ENCODE measurements at regions not wholly inside any gene's neighbourhood (a gene's known extent, or its start where the extent isn't known, plus 50 kb on each side); places are given as distances from the start of the nearest gene placed in this dataset.

GRCh38 chr6:53744321-53744720 is 50.5 kb upstream of the LRRC1 start:
- DNase-seq = no peak

DNA sequence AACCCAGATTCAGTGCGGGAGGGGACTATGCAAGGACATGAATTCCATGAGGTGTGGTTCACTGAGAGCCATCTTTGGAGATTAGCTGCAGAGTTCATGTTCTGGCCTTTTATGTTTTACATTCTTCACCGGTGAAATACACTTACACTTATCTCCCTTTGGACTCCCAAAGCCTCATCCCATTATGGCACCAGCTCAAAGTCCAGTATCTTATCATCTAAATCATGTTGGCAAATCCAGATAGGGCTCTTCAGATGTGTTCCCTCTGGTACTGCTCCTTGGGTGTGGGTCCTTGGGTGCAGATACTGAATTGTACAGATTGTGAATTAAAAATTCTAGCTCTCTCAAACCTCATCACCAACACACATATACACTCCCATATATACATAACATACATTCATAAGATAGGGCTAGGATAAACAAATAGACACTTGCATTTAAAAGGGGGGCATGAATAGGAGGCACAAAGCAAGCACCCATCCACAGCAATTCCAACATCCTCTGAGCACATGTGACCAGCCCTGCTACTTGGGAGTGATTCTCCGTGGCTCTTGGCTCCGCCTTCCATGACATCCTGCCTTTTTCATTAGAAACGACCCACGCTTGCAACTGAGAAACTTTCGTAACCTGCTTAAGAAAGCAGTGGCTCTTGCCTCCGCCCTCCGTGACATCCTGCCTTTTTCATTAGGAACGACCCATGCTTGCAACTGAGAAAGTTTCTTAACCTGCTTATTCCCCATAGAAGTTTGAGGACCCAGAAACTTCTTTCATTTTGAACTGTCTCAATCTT is 53.6 kb upstream of the LRRC1 start:
- DNase-seq = peak; percentile 15

DNA sequence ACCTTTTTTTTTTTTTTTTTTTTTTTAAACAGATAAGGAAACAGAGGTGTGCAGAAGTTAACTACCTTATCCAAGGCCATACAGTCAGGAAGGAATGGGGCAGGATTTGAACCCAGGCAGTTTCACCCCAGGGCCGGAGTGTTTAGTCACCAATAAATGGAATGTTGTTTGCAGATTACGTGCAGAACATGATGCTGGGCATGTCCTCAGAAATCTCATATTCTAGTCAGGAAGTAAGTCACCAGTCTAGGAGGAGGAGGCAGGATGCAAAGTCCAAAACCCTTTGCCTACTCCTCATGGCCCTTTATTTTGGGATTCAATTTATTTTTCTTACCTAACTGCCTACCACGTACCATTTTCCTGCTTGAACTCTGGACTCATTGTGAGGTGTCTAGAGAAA is 57.1 kb upstream of the LRRC1 start:
- DNase-seq = no peak

GRCh38 chr6:53735896-53736295 is 58.9 kb upstream of the LRRC1 start:
- peak; percentile 28 for DNase-seq

DNA sequence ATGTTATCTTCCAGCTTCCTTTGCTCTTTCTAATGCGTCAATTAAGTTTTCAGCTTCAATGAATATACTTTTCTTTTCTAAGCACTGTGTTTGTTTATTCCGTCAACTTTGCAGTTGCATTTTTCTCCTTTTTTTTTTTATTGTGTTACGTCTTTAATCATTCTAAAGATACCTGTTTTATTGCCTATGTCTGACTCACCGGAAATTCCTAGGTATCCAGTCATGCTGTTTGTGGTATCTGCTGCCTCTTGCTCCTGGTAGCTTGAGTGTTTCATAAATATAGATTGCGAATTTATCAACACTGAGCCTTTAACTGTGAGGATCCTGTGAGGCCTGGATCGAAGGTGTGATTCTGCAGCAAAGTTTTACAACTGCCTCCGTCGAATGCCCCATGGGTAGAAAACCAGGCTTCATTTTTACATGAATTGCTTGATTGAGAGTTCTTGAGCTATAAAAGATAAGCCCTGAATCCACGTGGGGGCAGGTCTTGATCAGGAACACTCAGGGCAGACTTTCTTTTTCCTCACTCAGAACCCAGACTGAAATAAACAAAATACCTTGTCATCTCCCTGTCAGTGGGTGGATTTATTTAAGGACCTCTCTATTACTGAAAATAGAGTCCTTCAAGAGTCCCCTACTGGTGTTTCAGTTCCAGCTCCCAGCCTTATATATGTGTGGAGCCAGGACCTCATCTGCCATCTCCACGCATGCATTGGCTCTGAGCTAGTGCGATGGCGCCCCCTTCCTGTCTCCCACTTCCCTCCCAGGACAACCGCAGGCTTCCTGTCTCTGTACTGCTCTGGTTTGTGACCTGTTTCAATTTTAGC is 60.1 kb upstream of the LRRC1 start:
- peak; percentile 44 for DNase-seq

GRCh38 chr6:53731866-53732636 is 62.8 kb upstream of the LRRC1 start:
- no peak for DNase-seq

DNA sequence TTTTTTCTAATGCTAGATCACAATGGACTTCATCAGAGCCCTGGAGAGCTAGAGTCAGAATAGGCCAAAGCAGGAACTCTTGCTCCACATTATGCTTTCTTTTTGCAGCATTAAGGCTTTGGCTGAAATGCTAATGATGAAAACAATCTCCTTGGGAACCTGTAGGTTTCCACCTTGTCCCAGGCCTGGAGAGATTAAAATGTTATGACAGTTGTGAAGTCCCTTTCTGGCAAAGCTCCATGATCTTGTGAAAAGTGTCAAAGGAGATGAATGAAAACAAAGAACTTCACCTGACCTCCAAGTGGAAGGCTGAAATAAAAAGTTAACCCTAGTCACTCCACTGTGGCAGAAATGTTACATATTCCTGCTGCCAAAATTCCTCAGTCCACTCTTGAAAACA is 64.0 kb upstream of the LRRC1 start:
- DNase-seq = no peak

DNA sequence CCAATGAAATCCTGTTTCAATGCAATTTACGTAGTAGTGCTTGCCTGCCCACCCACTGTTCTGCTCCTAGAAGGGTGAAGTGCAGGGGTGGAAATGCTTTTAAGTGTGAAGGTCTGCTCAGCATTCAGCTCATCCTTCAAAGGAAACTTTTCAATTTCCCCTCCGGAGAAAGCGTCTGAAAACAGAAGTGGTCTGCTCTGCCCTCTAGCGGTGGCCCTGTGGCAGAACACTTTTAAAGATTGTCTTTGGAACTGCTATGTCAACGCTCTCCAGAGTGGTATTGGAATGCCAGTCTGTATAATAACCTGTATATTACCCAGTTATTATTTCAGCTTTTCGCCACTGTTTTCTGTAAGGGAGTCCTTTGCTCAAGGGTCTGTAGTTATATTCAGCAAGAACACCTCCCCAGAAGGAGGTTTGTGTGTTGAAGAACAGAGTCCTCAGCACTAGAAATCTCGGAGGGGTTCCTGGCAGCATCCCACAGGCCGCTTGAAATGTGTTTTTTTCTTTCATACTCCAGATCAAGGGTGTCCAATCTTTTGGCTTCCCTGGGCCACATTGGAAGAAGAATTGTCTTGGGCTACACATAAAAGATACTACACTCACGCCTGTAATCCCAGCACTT is 63.1 kb upstream of the KLHL31 start:
- DNase-seq = peak; percentile 72

DNA sequence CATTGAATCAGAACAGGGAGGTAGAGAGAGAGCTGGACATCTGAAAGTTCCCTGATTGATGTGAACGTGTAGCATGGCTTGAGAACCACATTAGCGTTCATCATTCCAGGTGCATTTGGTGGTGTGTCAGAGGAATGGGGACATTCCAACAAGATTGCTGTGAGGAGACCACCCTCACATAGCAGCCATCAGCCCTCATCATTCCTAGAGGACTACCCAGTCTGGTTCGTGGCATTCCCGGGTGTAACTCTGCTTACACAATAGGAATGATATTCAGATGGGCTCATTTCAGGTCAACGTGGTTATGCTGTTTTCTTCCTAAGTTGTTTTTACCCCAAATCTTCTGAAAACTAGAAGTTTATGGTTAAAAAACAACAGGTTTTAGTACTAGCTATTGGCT is 62.2 kb upstream of the KLHL31 start:
- no peak for DNase-seq

DNA sequence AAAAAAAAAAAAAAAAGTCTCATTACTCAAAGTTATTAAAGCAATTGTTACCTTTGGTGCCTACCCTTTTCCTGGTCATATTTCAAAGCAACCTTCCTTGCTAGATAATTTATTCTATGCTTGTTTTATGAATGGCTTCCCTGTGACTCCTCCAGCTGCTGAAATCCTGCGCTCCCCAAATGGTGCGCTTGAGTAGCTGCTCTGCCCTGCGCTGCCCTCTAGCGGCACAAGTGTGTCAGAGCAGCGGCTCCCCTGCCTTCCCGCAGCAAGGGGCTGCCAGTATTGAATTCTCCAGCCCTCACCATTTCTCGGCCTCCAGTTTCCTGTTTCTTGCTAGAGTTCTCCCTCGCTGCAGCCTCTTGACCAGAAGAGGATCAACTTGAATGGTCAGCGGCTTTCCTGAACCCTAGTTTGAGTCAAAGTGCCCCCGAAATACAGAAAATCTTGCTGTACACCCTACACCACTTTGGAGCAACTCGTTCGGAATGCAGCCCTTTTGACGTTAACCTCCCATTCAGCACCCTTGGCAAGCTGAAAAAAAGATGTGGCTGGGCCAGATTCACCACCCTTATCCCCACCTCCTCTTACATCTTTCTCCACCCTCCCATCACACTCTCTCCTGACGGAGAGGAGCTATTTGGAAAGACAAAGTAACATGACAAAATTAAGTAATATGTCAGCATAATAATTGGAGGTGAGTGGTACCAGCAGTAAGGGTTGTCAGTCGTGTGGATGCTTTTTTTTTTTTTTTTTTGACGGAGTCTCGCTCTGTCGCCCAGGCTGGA is 60.4 kb upstream of the KLHL31 start:
- DNase-seq = peak; percentile 79

- no peak for DNase-seq
Measured at GRCh38 chr6:53724501-53724900, 58.9 kb upstream of the KLHL31 start.

DNA sequence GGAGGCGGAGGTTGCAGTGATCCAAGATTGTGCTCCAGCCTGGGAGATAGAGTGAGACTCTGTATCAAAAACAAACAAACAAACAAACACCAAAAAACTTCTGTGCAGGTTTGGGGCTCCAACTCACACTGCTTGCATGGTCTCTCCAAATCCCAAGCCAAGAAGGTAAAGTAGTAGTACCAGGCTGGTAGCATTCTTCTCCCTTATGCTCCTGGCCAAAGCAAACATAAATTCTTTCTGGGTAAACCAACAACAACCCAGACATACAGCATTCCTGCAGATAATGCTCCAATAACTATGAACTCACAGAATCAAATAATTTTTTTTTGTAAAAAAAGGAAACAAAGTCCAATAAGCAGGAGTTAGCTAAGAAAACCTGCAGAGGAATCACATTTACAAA is 57.8 kb upstream of the KLHL31 start:
- no peak for DNase-seq

DNA sequence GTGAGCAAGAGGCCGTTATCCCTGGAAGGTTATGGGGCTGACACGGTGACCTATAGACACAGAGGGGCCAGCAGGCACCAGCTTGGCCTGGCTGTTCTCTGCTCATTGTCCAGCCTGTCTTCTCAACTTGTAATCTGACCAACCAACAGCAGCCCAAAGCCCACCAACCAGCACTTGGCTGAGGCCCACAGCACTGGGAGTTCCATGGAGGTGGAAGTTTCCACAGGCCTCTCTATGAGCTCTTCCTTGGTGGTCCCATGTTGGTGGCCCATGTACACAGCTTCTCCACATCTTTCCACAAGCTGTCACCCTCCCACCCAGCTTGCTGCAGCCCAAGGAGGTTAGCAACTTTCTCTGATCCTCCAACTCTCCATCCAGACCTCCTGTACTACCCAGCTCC is 56.2 kb upstream of the KLHL31 start:
- no peak for DNase-seq

GRCh38 chr6:53718597-53719460 is 53.3 kb upstream of the KLHL31 start:
- DNase-seq = peak; percentile 26

DNA sequence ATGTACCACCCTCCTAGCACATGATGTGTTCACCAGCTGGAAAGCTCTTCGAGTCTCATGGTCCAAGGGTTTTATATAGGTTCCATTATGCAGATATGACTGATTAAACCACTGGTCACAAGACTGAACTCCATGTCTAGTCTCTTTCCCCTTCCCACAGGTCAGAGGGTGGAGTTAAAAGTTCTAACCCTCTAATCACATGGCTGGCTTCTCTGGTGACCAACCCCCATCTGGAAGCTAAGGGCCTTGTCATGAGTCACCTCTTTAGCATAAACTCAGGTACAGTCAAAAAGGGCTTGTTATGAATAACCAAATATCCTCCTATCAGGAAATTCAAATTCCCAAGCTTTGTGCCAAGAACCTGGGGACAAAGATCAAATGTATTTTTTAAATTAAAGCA is 52.0 kb upstream of the KLHL31 start:
- DNase-seq = no peak

GRCh38 chr6:53715434-53715833 is 49.9 kb upstream of the KLHL31 start:
- DNase-seq = no peak
